Duodenal mucosa (tissue), 2 donors: ENCODE measurements at regions not wholly inside any gene's neighbourhood (a gene's known extent, or its start where the extent isn't known, plus 50 kb on each side); places are given as distances from the start of the nearest gene placed in this dataset.
"Not testable (repeated sequence)": the region's sequence is repeated elsewhere in the genome, so short reads cannot be mapped to it uniquely, and the experiment has no call there.

ENCODE experiments used
- H3K27ac ChIP-seq: one replicate; pipeline ENCODE4 v1.7.0; 2013; ENCODE audit warnings: low read depth, low read length
- H3K27me3 ChIP-seq, 2 donors: one replicate each; pipeline ENCODE4 v1.7.0; 2013; ENCODE audit warnings: low read length in 2 of 2, control low read depth in 1 of 2; ENCODE audit not compliant: insufficient read depth in 2 of 2, control insufficient read depth in 1 of 2
- H3K36me3 ChIP-seq, 2 donors: one replicate each; pipeline ENCODE4 v1.7.0; 2013; ENCODE audit warnings: low read length in 2 of 2, control low read depth in 1 of 2; ENCODE audit not compliant: insufficient read depth in 2 of 2, control insufficient read depth in 1 of 2
- H3K4me1 ChIP-seq, 2 donors: one replicate each; pipeline ENCODE4 v1.7.0; 2013; ENCODE audit warnings: low read length in 2 of 2, control low read depth in 1 of 2; ENCODE audit not compliant: insufficient read depth in 2 of 2, control insufficient read depth in 1 of 2
- H3K4me3 ChIP-seq, 2 donors: one replicate each; pipeline ENCODE4 v1.7.0; 2013; ENCODE audit warnings: low read length in 2 of 2, low read depth in 1 of 2
- H3K9ac ChIP-seq, 2 donors: one replicate each; pipeline ENCODE4 v1.7.0; 2013; ENCODE audit warnings: low read length in 2 of 2, low read depth in 1 of 2
- H3K9me3 ChIP-seq, 2 donors: one replicate each; pipeline ENCODE4 v1.7.0; 2013; ENCODE audit warnings: low read length in 2 of 2, control low read depth in 1 of 2; ENCODE audit not compliant: control insufficient read depth in 1 of 2

- no peaks in the 10 kb centered on the region for H3K4me1 ChIP-seq
These were observed 302.7 kb upstream of the CCL2 start for GRCh38 chr17:33952425-33952824.

GRCh38 chr17:33954597-33954996 is 300.5 kb upstream of the CCL2 start:
- Histone ChIP-seq H3K4me3 (no peak overlapping the region), H3K36me3 (no peaks in the 10 kb centered on the region), H3K4me1 (no peaks in the 10 kb centered on the region), H3K9ac (no peak overlapping the region), H3K9me3 (no peaks in the 10 kb centered on the region), H3K27ac (no peak overlapping the region), H3K27me3 (peaks cover 0 to 6% of the 10 kb centered on the region in 2 donors)

More at GRCh38 chr17:33952425-33952824, 302.7 kb upstream of the CCL2 start:
- no peak overlapping the region for H3K27ac ChIP-seq
- no peaks in the 10 kb centered on the region for H3K9me3 ChIP-seq
- no peaks in the 10 kb centered on the region for H3K36me3 ChIP-seq
- peaks cover 0 to 6% of the 10 kb centered on the region in 2 donors for H3K27me3 ChIP-seq
- no peak overlapping the region for H3K9ac ChIP-seq
- no peak overlapping the region for H3K4me3 ChIP-seq

GRCh38 chr17:33955461-33955860 is 299.6 kb upstream of the CCL2 start:
- no peaks in the 10 kb centered on the region for H3K36me3 ChIP-seq
- H3K4me1 ChIP-seq, result no peaks in the 10 kb centered on the region
- peaks cover 0 to 6% of the 10 kb centered on the region in 2 donors for H3K27me3 ChIP-seq
- no peak overlapping the region for H3K4me3 ChIP-seq
- H3K27ac ChIP-seq, result no peak overlapping the region
- no peaks in the 10 kb centered on the region for H3K9me3 ChIP-seq
- H3K9ac ChIP-seq, result no peak overlapping the region

- H3K9ac ChIP-seq, H3K9me3 ChIP-seq: not testable (repeated sequence)
These were observed 296.0 kb upstream of the CCL2 start for GRCh38 chr17:33959098-33959497.

DNA sequence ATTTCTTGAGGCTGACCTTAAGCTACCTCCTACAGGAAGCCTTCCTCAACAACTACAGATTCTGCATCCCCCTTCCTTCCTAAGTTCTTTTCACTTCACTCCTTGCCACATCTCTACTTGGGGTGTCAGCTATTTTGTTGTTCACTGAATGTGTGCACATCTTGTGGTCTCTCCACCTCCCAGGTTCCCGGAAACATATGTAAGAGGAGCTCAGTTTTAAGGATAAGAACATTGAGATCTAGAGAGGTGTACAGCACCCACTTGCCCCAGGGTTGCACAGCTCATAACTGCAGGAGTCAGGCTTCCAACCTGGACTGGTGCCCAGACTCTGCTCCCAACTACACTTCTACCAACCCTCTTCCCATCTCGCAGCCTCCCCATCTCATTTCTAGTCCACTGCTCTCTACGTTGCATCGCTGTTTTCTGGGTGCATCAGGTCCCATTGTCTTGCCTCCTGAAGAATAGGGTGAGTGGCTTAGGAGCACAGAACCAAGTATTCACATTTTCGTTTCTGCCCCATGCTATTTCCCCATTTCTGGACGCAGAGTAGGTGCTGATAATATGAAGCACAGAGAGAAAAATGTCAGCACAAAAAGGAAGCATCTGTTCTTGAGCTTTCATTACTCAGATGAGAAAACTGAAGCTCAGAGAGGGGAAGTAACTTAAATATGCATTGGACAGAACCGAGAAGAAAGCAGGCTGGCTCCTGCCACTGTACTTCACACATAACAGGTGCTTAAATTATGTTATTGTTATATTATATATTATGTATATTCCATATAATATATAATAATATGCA is 292.0 kb upstream of the CCL2 start:
- no peak overlapping the region for H3K4me3 ChIP-seq
- no peak overlapping the region for H3K27ac ChIP-seq
- H3K36me3 ChIP-seq, result no peaks in the 10 kb centered on the region
- no peaks in the 10 kb centered on the region for H3K27me3 ChIP-seq
- no peak overlapping the region for H3K9ac ChIP-seq
- H3K9me3 ChIP-seq, result no peaks in the 10 kb centered on the region
- H3K4me1 ChIP-seq, result peaks cover 0 to 6% of the 10 kb centered on the region in 2 donors

More at GRCh38 chr17:33959098-33959497, 296.0 kb upstream of the CCL2 start:
- H3K27ac ChIP-seq, H3K36me3 ChIP-seq, H3K4me3 ChIP-seq, H3K27me3 ChIP-seq, H3K4me1 ChIP-seq: not testable (repeated sequence)

DNA sequence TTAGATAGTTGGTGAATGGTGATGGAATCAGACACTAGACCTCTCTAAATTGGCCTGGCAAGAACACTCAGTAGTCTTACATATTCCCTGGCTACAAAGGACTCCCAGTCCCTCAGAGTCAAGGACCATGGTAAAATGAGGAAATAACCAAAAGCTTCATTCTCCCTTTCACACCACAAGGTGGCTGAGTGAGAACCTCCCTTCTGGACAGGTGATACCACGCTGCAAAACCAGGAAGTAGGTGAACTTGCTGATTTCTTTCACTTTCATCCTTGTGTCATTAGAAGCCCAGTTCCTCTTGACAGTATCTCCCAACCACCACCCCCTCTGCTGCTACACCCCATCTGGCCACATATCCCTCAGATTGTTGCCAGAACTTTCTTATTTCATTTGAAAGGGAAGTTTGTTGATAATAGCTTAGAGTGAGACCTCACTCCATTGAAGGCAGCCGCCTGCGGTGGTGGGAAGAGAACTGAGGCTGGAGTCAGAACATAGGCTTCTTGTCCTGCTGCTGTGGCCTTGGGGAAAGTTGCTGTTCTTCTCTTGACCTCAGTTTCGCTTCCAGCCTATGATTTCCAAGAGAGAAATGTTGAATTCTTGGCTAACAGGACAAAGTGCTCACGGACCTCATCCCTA is 290.6 kb upstream of the CCL2 start:
- no peaks in the 10 kb centered on the region for H3K36me3 ChIP-seq
- H3K4me3 ChIP-seq, result no peak overlapping the region
- H3K27me3 ChIP-seq, result no peaks in the 10 kb centered on the region
- H3K27ac ChIP-seq, result no peak overlapping the region
- H3K4me1 ChIP-seq, result peaks cover 0 to 6% of the 10 kb centered on the region in 2 donors
- no peak overlapping the region for H3K9ac ChIP-seq
- no peaks in the 10 kb centered on the region for H3K9me3 ChIP-seq

DNA sequence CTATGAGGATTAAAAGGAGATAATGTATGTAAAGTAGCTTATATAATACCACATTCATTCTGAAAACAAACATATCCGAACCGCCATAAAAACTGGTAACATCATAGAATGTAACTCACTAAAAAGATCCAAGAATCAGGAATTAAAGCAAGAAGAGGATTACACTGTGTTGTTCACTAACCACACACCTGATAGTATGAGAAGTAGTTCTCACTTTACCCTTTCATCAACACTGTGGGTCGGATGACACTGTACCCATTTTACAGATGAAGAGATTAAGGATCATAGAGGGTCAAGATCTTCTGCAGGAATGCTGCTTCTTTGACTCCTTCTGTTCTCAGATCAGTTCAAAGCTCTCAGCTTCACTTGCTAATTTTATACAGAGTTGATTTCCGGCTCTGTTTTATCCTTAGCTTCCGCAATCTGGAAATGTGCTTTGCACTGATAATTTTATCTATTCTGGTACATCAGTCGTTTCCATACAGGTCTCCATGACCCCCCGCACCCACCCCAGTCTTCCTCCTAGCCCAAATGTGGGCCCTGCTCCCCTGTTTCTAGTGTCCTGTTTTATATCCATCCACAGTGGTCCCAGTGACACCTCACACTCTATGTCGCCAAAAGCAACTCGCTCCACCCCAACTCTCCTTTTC is 288.6 kb upstream of the CCL2 start:
- Histone ChIP-seq H3K27ac (no peak overlapping the region), H3K27me3 (no peaks in the 10 kb centered on the region), H3K9ac (no peak overlapping the region), H3K36me3 (no peaks in the 10 kb centered on the region), H3K4me3 (no peak overlapping the region), H3K4me1 (peaks cover 0 to 6% of the 10 kb centered on the region in 2 donors), H3K9me3 (no peaks in the 10 kb centered on the region)

DNA sequence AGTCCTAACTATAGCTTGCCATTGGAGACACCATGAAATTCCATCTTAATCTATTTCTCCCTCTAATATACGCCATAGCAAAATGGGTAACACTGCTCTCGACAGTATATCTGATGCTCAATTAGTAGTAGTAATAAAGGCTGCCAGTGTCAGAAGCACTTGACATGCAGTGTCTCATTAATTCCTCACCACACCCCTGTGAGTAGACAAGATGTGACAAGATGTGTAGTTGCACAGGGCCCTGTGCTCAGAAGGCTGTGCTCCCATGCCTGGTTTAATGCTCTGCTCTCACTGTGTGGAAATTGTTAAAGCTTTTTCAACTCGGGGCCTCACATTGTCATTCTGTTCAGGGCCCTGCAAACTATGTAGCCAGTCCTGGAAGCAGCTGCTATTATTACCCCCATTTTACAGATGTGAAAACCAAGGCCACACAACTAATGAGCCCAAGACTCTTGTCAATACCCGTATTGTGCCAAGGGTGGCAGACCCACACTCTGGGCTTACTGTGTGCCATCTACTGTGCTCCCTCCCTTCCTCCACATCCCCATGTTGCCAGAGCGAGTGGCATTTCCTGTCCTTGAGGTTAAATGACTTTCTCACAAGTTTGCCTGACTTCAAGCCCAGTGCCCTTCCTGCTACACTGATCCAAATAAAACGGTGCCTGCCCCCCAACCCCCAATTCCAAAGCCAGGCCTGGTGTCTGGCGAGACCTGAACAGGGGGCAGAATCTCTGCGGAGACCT is 287.3 kb upstream of the CCL2 start:
- no peak overlapping the region for H3K27ac ChIP-seq
- H3K4me3 ChIP-seq, result no peak overlapping the region
- H3K36me3 ChIP-seq, result no peaks in the 10 kb centered on the region
- H3K9me3 ChIP-seq, result no peaks in the 10 kb centered on the region
- no peaks in the 10 kb centered on the region for H3K27me3 ChIP-seq
- H3K4me1 ChIP-seq, result peaks cover 0 to 6% of the 10 kb centered on the region in 2 donors
- H3K9ac ChIP-seq, result no peak overlapping the region

- H3K27me3 ChIP-seq, result no peaks in the 10 kb centered on the region
- no peak overlapping the region for H3K4me3 ChIP-seq
- peaks cover 0 to 6% of the 10 kb centered on the region in 2 donors for H3K4me1 ChIP-seq
- no peak overlapping the region for H3K27ac ChIP-seq
- no peak overlapping the region for H3K9ac ChIP-seq
- no peaks in the 10 kb centered on the region for H3K36me3 ChIP-seq
- no peaks in the 10 kb centered on the region for H3K9me3 ChIP-seq
These were observed 286.6 kb upstream of the CCL2 start for GRCh38 chr17:33968350-33969044.
